Keratinocyte (primary cell): ENCODE measurements at regions not wholly inside any gene's neighbourhood (a gene's known extent, or its start where the extent isn't known, plus 50 kb on each side); places are given as distances from the start of the nearest gene placed in this dataset.

Experiments used
- DNase-seq: peaks from one replicate; pipeline ENCODE4 v3.0.0-alpha.2; 2011; ENCODE audit warnings: low read depth, missing footprints, low spot score
- FAIRE-seq: peaks from 2 replicates; lab custom pipeline; 2011; peaks lifted over from hg19 to GRCh38; lab: Jason Lieb, UNC
- H2AFZ ChIP-seq: 2 replicates; pipeline ENCODE4 v1.6.0; 2012; ENCODE audit warnings: low read length, control low read depth, inconsistent platforms; ENCODE audit not compliant: control insufficient read depth
- H3K27ac ChIP-seq: 2 replicates; pipeline ENCODE4 v1.5.1; 2011; ENCODE audit warnings: low read length; ENCODE audit not compliant: control insufficient read depth, insufficient read depth
- H3K27me3 ChIP-seq: 3 replicates; pipeline ENCODE4 v1.6.0; 2011; ENCODE audit warnings: low read length; ENCODE audit not compliant: control insufficient read depth, insufficient read depth; ENCODE audit errors: extremely low read depth
- H3K36me3 ChIP-seq, 2 experiments: 2 replicates in 1 of 2; 3 replicates in 1 of 2; pipeline ENCODE4 v1.5.1; 2011; ENCODE audit warnings: low read length in 2 of 2, mild to moderate bottlenecking in 1 of 2; ENCODE audit not compliant: control insufficient read depth in 2 of 2, insufficient read depth in 2 of 2; ENCODE audit errors: extremely low read depth in 1 of 2
- H3K4me1 ChIP-seq: 3 replicates; pipeline ENCODE4 v1.5.1; 2011; ENCODE audit warnings: low read length; ENCODE audit not compliant: control insufficient read depth, insufficient read depth; ENCODE audit errors: extremely low read depth
- H3K4me2 ChIP-seq: 3 replicates; pipeline ENCODE4 v1.6.0; 2011; ENCODE audit warnings: low read depth, low read length; ENCODE audit not compliant: control insufficient read depth, insufficient read depth; ENCODE audit errors: extremely low read depth
- H3K4me3 ChIP-seq, 3 experiments: fragments of 200-600 bp in 1 of 3; sonication (generic) in 1 of 3; 2 replicates in 2 of 3; 3 replicates in 1 of 3; pipeline ENCODE4 v1.5.1; 2011 to 2016; ENCODE audit warnings: low read length in 3 of 3, mild to moderate bottlenecking in 3 of 3, control low read depth in 2 of 3, inconsistent platforms in 1 of 3, low read depth in 1 of 3, mixed read lengths in 1 of 3, mixed run types in 1 of 3, moderate library complexity in 1 of 3; ENCODE audit not compliant: control insufficient read depth in 2 of 3, insufficient read depth in 2 of 3; ENCODE audit errors: extremely low read depth in 1 of 3
- H3K79me2 ChIP-seq: 2 replicates; pipeline ENCODE4 v1.6.0; 2012; ENCODE audit warnings: low read length; ENCODE audit not compliant: control insufficient read depth, insufficient read depth
- H3K9ac ChIP-seq: 3 replicates; pipeline ENCODE4 v1.6.0; 2011; ENCODE audit warnings: low read length; ENCODE audit not compliant: control insufficient read depth, insufficient read depth; ENCODE audit errors: extremely low read depth
- H3K9me1 ChIP-seq: 3 replicates; pipeline ENCODE4 v1.6.0; 2011; ENCODE audit warnings: low read length; ENCODE audit not compliant: control insufficient read depth, insufficient read depth; ENCODE audit errors: extremely low read depth
- H3K9me3 ChIP-seq: 2 replicates; pipeline ENCODE4 v1.5.1; 2012; ENCODE audit warnings: low read depth, low read length; ENCODE audit not compliant: control insufficient read depth
- H4K20me1 ChIP-seq: 3 replicates; pipeline ENCODE4 v1.6.0; 2011; ENCODE audit warnings: low read length; ENCODE audit not compliant: control insufficient read depth, insufficient read depth; ENCODE audit errors: extremely low read depth
- EZH2 ChIP-seq: IDR thresholded peaks from one replicate; pipeline ENCODE4 v1.6.1; 2012; ENCODE audit warnings: inconsistent platforms, mild to moderate bottlenecking, low read length, moderate library complexity
- dilution Hi-C: fragments of 300-500 bp; cut with MboI; formaldehyde crosslinking; loops from one replicate; pipeline ENCODE4 v1.7.0; 2020; ENCODE audit warnings: low sequenced_read_pairs; ENCODE audit not compliant: extremely low pct_ligation_motif_present
- TF ChIP-seq, protein P1 (sequence below), 3 experiments: IDR thresholded peaks in 1 of 3; conservative IDR thresholded peaks in 1 of 3; optimal IDR thresholded peaks in 1 of 3; 2 replicates in 2 of 3; 3 replicates in 1 of 3; pipeline versions ENCODE3 to v1.5.1; 2011; ENCODE audit warnings: low read length in 3 of 3, mild to moderate bottlenecking in 3 of 3, moderate library complexity in 2 of 3, control low read depth in 1 of 3, inconsistent platforms in 1 of 3; ENCODE audit not compliant: insufficient read depth in 2 of 3; ENCODE audit errors: extremely low read depth in 1 of 3

DNA sequence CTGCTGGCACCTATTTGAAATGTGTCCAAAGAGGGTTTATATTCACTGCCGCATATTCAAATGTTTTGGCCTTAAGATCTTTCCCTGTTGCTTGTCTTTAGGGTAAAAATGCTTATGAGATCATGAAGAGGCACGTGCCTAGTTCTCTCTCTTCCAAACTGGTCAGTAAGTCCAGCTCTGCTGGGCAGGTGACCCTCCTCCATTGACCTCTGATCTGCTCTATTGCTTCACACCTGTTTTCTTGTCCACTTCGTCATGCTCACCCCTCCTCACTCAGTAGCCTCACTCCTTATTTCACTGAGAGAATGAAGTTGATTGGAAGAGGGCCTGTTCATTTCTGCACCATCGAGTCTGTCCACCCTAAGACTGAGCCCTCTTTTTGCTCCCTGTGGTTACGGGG, 140.5 kb upstream of the COBL start:
- TF ChIP-seq, protein P1, sequence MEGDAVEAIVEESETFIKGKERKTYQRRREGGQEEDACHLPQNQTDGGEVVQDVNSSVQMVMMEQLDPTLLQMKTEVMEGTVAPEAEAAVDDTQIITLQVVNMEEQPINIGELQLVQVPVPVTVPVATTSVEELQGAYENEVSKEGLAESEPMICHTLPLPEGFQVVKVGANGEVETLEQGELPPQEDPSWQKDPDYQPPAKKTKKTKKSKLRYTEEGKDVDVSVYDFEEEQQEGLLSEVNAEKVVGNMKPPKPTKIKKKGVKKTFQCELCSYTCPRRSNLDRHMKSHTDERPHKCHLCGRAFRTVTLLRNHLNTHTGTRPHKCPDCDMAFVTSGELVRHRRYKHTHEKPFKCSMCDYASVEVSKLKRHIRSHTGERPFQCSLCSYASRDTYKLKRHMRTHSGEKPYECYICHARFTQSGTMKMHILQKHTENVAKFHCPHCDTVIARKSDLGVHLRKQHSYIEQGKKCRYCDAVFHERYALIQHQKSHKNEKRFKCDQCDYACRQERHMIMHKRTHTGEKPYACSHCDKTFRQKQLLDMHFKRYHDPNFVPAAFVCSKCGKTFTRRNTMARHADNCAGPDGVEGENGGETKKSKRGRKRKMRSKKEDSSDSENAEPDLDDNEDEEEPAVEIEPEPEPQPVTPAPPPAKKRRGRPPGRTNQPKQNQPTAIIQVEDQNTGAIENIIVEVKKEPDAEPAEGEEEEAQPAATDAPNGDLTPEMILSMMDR (optimal IDR thresholded peaks at IDR 0.05 in 1 of 3, IDR thresholded peaks at IDR 0.05 in 1 of 3, conservative IDR thresholded peaks at IDR 0.05 in 1 of 3; ENCODE audit: extremely low read depth in 1 of 3, insufficient read depth in 2 of 3, low read length in 3 of 3) = no peak
- TF ChIP-seq EZH2 = no peak
- Histone ChIP-seq H3K4me2 (no peak overlapping the region), H3K9ac (no peak overlapping the region), H3K9me1 (no peaks in the 10 kb centered on the region), H3K9me3 (no peaks in the 10 kb centered on the region), H3K4me1 (no peaks in the 10 kb centered on the region), H2AFZ (no peak overlapping the region), H3K27ac (no peak overlapping the region), H3K4me3 (no peak overlapping the region), H3K27me3 (no peaks in the 10 kb centered on the region), H3K79me2 (no peaks in the 10 kb centered on the region), H4K20me1 (no peaks in the 10 kb centered on the region), H3K36me3 (no peaks in the 10 kb centered on the region)
- dilution Hi-C loops = no loop called here
- FAIRE-seq (no peak), DNase-seq (no peak)

DNA sequence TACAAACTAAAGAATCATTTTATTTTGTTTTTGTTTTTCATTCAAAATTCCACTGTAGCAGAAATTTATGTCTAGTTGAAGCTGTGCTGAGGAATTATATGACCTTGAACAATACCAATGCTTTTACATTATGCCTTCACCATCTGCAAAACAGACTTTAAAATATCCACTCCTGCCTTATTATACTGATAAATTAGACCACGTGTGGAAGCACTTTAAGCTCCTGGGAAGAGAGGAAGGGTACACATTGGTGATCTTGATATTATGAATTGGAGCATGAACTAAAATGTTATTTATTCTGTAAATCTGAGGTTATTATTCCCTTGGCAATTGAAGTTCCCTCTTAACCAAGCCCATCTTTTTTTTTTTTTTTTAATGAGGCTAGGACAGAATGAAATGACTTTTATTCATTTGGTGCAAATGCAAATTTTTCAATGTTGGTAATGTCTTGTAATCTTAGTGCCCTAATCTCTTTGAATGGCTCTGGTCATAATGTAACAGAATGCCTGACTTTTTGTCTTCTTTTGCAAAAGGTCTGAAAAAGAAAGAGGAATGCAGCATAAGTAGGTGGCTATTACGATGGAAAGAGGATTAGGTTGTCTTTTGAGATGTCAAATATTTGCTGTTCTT, 139.9 kb upstream of the COBL start:
- Histone ChIP-seq H4K20me1 (no peaks in the 10 kb centered on the region), H3K79me2 (no peaks in the 10 kb centered on the region), H3K4me3 (no peak overlapping the region), H3K4me1 (no peaks in the 10 kb centered on the region), H3K27me3 (no peaks in the 10 kb centered on the region), H3K9me3 (no peaks in the 10 kb centered on the region), H3K4me2 (no peak overlapping the region), H2AFZ (no peak overlapping the region), H3K9me1 (no peaks in the 10 kb centered on the region), H3K27ac (no peak overlapping the region), H3K36me3 (no peaks in the 10 kb centered on the region), H3K9ac (no peak overlapping the region)
- FAIRE-seq (no peak), DNase-seq (no peak)
- dilution Hi-C loops = no loop called here
- TF ChIP-seq, protein P1 (optimal IDR thresholded peaks at IDR 0.05 in 1 of 3, IDR thresholded peaks at IDR 0.05 in 1 of 3, conservative IDR thresholded peaks at IDR 0.05 in 1 of 3; ENCODE audit: extremely low read depth in 1 of 3, insufficient read depth in 2 of 3, low read length in 3 of 3) = no peak
- TF ChIP-seq EZH2 = no peak
